Endothelial cell of hepatic sinusoid (primary cell): ENCODE measurements at regions not wholly inside any gene's neighbourhood (a gene's known extent, or its start where the extent isn't known, plus 50 kb on each side); places are given as distances from the start of the nearest gene placed in this dataset.

Experiments used
- in situ Hi-C: cut with HindIII; loops from 2 replicates; pipeline ENCODE4 v1.10.0; 2017; ENCODE audit warnings: low sequenced_read_pairs

- in situ Hi-C loops, result no loop called here
These were observed 60.2 kb upstream of the PHF14 start for GRCh38 chr7:10913457-10913856.

- in situ Hi-C loops, result no loop called here
These were observed 55.5 kb upstream of the PHF14 start for GRCh38 chr7:10918093-10918590.

GRCh38 chr7:10919923-10920322 is 53.7 kb upstream of the PHF14 start:
- in situ Hi-C loops, result no loop called here
